Stomach (tissue), 8 donors: ENCODE measurements at regions not wholly inside any gene's neighbourhood (a gene's known extent, or its start where the extent isn't known, plus 50 kb on each side); places are given as distances from the start of the nearest gene placed in this dataset.
"Not testable (repeated sequence)": the region's sequence is repeated elsewhere in the genome, so short reads cannot be mapped to it uniquely, and the experiment has no call there.

Experiments
- DNase-seq, 2 donors: peaks; one replicate each; pipeline versions ENCODE4 v3.0.0 to v3.0.0-alpha.2; 2013 to 2019
- H3K27ac ChIP-seq, 5 donors: fragments of 200-600 bp in 4 of 5; sonication (generic) in 4 of 5; one replicate each; pipeline ENCODE4 v1.5.1; 2013 to 2019; ENCODE audit warnings: mild to moderate bottlenecking in 1 of 5, moderate library complexity in 1 of 5
- H3K27me3 ChIP-seq, 3 donors: fragments of 200-600 bp; sonication (generic); one replicate each; pipeline ENCODE4 v1.5.1; 2017 to 2019; ENCODE audit warnings: mixed run types in 1 of 3
- H3K36me3 ChIP-seq, 4 donors: fragments of 200-600 bp; sonication (generic); 1 replicate in 3 of 4; 2 replicates in 1 of 4; pipeline ENCODE4 v1.5.1; 2016 to 2019
- H3K4me1 ChIP-seq, 4 donors: fragments of 200-600 bp; sonication (generic); one replicate each; pipeline ENCODE4 v1.5.1; 2016 to 2019
- H3K4me3 ChIP-seq, 4 donors: fragments of 200-600 bp; sonication (generic) in 3 of 4; one replicate each; pipeline ENCODE4 v1.5.1; 2016 to 2019; ENCODE audit warnings: mild to moderate bottlenecking in 1 of 4
- H3K9me3 ChIP-seq, 4 donors: fragments of 200-600 bp; sonication (generic); one replicate each; pipeline ENCODE4 v1.5.1; 2016 to 2019
- CTCF ChIP-seq, 7 experiments: fragments of 450-650 bp in 4 of 7; fragments of 200-600 bp in 3 of 7; sonication (generic) in 3 of 7; IDR thresholded peaks; one replicate each; pipeline ENCODE4 v1.5.1; 2016 to 2019; ENCODE audit warnings: antibody characterized with exemption in 7 of 7, control low read depth in 2 of 7, mild to moderate bottlenecking in 1 of 7
- EP300 ChIP-seq: sonication (generic); formaldehyde crosslinking; IDR thresholded peaks from one replicate; pipeline ENCODE4 v1.6.1; 2017; ENCODE audit warnings: antibody characterized with exemption
- POLR2A ChIP-seq, 4 donors: fragments of 450-650 bp; IDR thresholded peaks; one replicate each; pipeline ENCODE4 v1.6.1; 2016; ENCODE audit warnings: antibody characterized with exemption in 4 of 4, control low read depth in 2 of 4, mild to moderate bottlenecking in 1 of 4, moderate library complexity in 1 of 4
- POLR2AphosphoS5 ChIP-seq, 3 donors: sonication (generic); formaldehyde crosslinking; IDR thresholded peaks; one replicate each; pipeline ENCODE4 v1.6.1; 2016; ENCODE audit warnings: antibody characterized with exemption in 3 of 3
- WGBS, 5 donors: extraction: QIAGEN DNeasy Blood & Tissue Kit in 3 of 5; methylation state at CpG; one replicate each; pipeline versions ENCODE4 v1.1.5 to v1.1.7; 2013 to 2018; 5-methylcytosine and 5-hydroxymethylcytosine counted together
- intact Hi-C: fragments of 100-400 bp; cut with DNase I; formaldehyde crosslinking; loops from one replicate; pipeline ENCODE4 v1.15.1; 2023; ENCODE audit warnings: low total_unique reads
- donor health status: healthy with polysubstance abuse.
- donor health status: Bipolar disorder and iron deficiency.
- donor health status: healthy.

- H3K9me3 ChIP-seq: peaks cover 0 to 4% (median 0%) of the 10 kb centered on the region in 4 donors
- 45 to 70% (median 58%) methylated on average over 5 of the region's 5 CpGs for WGBS, 5 donors
Measured at GRCh38 chr6:159633196-159633595, 59.8 kb downstream of the SOD2 start.

GRCh38 chr6:159631886-159632285 lies 61.2 kb downstream of the SOD2 start:
- Histone ChIP-seq H3K4me3 (no peak overlapping the region), H3K27me3 (no peaks in the 10 kb centered on the region), H3K4me1 (no peaks in the 10 kb centered on the region), H3K27ac (no peak overlapping the region), H3K36me3 (peaks cover 0 to 15% (median 1%) of the 10 kb centered on the region in 4 donors), H3K9me3 (no peaks in the 10 kb centered on the region)
- TF ChIP-seq CTCF (IDR thresholded peaks at IDR 0.05) (no peak), POLR2AphosphoS5 (IDR thresholded peaks at IDR 0.05) (no peak), EP300 (no peak), POLR2A (IDR thresholded peaks at IDR 0.05) (no peak)
- 90 to 99% (median 93%) methylated on average over 5 of the region's 5 CpGs for WGBS, 5 donors
- DNase-seq: no peak
- intact Hi-C loops: no loop called here

More at GRCh38 chr6:159633196-159633595, 59.8 kb downstream of the SOD2 start:
- Histone ChIP-seq H3K4me1 (no peaks in the 10 kb centered on the region), H3K4me3 (no peak overlapping the region), H3K36me3 (peaks cover 0 to 15% (median 1%) of the 10 kb centered on the region in 4 donors), H3K27me3 (no peaks in the 10 kb centered on the region), H3K27ac (no peak overlapping the region)
- intact Hi-C loops: no loop called here
- TF ChIP-seq POLR2AphosphoS5 (IDR thresholded peaks at IDR 0.05) (no peak), POLR2A (IDR thresholded peaks at IDR 0.05) (no peak), CTCF (IDR thresholded peaks at IDR 0.05) (no peak), EP300 (no peak)
- DNase-seq: no peak

- Histone ChIP-seq H3K4me1 (no peaks in the 10 kb centered on the region), H3K36me3 (peaks cover 0 to 15% (median 1%) of the 10 kb centered on the region in 4 donors), H3K9me3 (no peaks in the 10 kb centered on the region), H3K27ac (no peak overlapping the region), H3K27me3 (no peaks in the 10 kb centered on the region), H3K4me3 (no peak overlapping the region)
- intact Hi-C loops: no loop called here
- DNase-seq: no peak
- 89 to 97% (median 93%) methylated on average over 2 of the region's 2 CpGs for WGBS, 5 donors
- TF ChIP-seq CTCF (IDR thresholded peaks at IDR 0.05) (no peak), POLR2A (IDR thresholded peaks at IDR 0.05) (no peak), EP300 (no peak), POLR2AphosphoS5 (IDR thresholded peaks at IDR 0.05) (no peak)
Measured at GRCh38 chr6:159627939-159628338, 65.1 kb downstream of the SOD2 start.

- WGBS, 5 donors: 87 to 97% (median 92%) methylated on average over 5 of the region's 5 CpGs
- H3K9me3 ChIP-seq, H3K27me3 ChIP-seq, H3K4me3 ChIP-seq, H3K4me1 ChIP-seq, H3K27ac ChIP-seq, intact Hi-C loops, DNase-seq: not testable (repeated sequence)
- H3K36me3 ChIP-seq: peaks cover 0 to 11% (median 1%) of the 10 kb centered on the region in 4 donors
Measured at GRCh38 chr6:159626506-159626905, 66.5 kb downstream of the SOD2 start.

GRCh38 chr6:159623156-159623555 lies 69.9 kb downstream of the SOD2 start:
- peaks cover 0 to 11% (median 3%) of the 10 kb centered on the region in 4 donors for H3K9me3 ChIP-seq
- TF ChIP-seq EP300 (no peak), CTCF (IDR thresholded peaks at IDR 0.05) (no peak), POLR2A (IDR thresholded peaks at IDR 0.05) (no peak), POLR2AphosphoS5 (IDR thresholded peaks at IDR 0.05) (no peak)
- H3K4me1 ChIP-seq: no peaks in the 10 kb centered on the region
- DNase-seq: no peak
- WGBS, 5 donors: 90 to 97% (median 92%) methylated on average over 5 of the region's 5 CpGs
- no peak overlapping the region for H3K27ac ChIP-seq
- no peaks in the 10 kb centered on the region for H3K27me3 ChIP-seq
- intact Hi-C loops: no loop called here
- no peaks in the 10 kb centered on the region for H3K36me3 ChIP-seq
- no peak overlapping the region for H3K4me3 ChIP-seq
